SK-N-SH treated with all-trans-retinoic acid at 6 μM for 48 hours (cell line): ENCODE measurements at regions not wholly inside any gene's neighbourhood (a gene's known extent, or its start where the extent isn't known, plus 50 kb on each side); places are given as distances from the start of the nearest gene placed in this dataset.

Experiments used
- ATAC-seq: fragments of 200-7000 bp; cut with Tn5 transposase; 3 replicates; pipeline ENCODE4 v1.9.1; 2020; ENCODE audit warnings: mild to moderate bottlenecking, moderate library complexity
- ARNTL ChIP-seq: fragments of 450-650 bp; formaldehyde crosslinking; IDR thresholded peaks from 2 replicates; pipeline ENCODE4 v1.5.0; 2020; ENCODE audit warnings: low read depth, mild to moderate bottlenecking, moderate library complexity, borderline replicate concordance
- BACH2 ChIP-seq: fragments of 250-450 bp; sonication (Bioruptor Pico); IDR thresholded peaks from 2 replicates; pipeline ENCODE4 v1.9.0; 2021; ENCODE audit warnings: mild to moderate bottlenecking, borderline replicate concordance
- CREB5 ChIP-seq: fragments of 250-450 bp; sonication (Bioruptor Pico); IDR thresholded peaks from 2 replicates; pipeline ENCODE4 v1.5.1; 2020; ENCODE audit warnings: low read depth, mild to moderate bottlenecking, moderate library complexity
- CSDC2 ChIP-seq: fragments of 250-450 bp; sonication (Bioruptor Pico); IDR thresholded peaks from 2 replicates; pipeline ENCODE4 v1.5.0; 2020; ENCODE audit warnings: mild to moderate bottlenecking, moderate library complexity
- CSRNP3 ChIP-seq: fragments of 250-450 bp; sonication (Bioruptor Pico); IDR thresholded peaks from 2 replicates; pipeline ENCODE4 v1.5.1; 2021; ENCODE audit warnings: mild to moderate bottlenecking, moderate library complexity
- ESRRG ChIP-seq: fragments of 250-450 bp; sonication (Bioruptor Pico); IDR thresholded peaks from 2 replicates; pipeline ENCODE4 v1.6.1; 2021; ENCODE audit warnings: mild to moderate bottlenecking
- GLIS3 ChIP-seq: fragments of 250-450 bp; sonication (Bioruptor Pico); IDR thresholded peaks from 2 replicates; pipeline ENCODE4 v1.5.0; 2020; ENCODE audit warnings: mild to moderate bottlenecking, moderate library complexity
- ISL1 ChIP-seq: fragments of 250-450 bp; sonication (Bioruptor Pico); IDR thresholded peaks from 2 replicates; pipeline ENCODE4 v2.1.2; 2022; ENCODE audit warnings: mild to moderate bottlenecking, moderate library complexity
- OSR1 ChIP-seq: fragments of 250-450 bp; sonication (Bioruptor Pico); IDR thresholded peaks from 2 replicates; pipeline ENCODE4 v1.8.0; 2022; ENCODE audit warnings: moderate library complexity, mild to moderate bottlenecking, inconsistent platforms
- PATZ1 ChIP-seq: fragments of 250-450 bp; sonication (Bioruptor Pico); IDR thresholded peaks from 2 replicates; pipeline ENCODE4 v1.8.0; 2020; ENCODE audit warnings: mild to moderate bottlenecking, moderate library complexity, borderline replicate concordance
- POU6F1 ChIP-seq: fragments of 250-450 bp; sonication (Bioruptor Pico); IDR thresholded peaks from 2 replicates; pipeline ENCODE4 v1.8.0; 2021; ENCODE audit warnings: low read depth, mild to moderate bottlenecking, moderate library complexity, borderline replicate concordance
- PPARA ChIP-seq: fragments of 250-450 bp; sonication (Bioruptor Pico); IDR thresholded peaks from 2 replicates; pipeline ENCODE4 v1.5.0; 2020; ENCODE audit warnings: mild to moderate bottlenecking, borderline replicate concordance
- RARB ChIP-seq: fragments of 250-450 bp; sonication (Bioruptor Pico); IDR thresholded peaks from 2 replicates; pipeline ENCODE4 v1.8.0; 2021; ENCODE audit warnings: mild to moderate bottlenecking, moderate library complexity
- SNAI2 ChIP-seq: fragments of 250-450 bp; sonication (Bioruptor Pico); IDR thresholded peaks from 2 replicates; pipeline ENCODE4 v1.5.0; 2020; ENCODE audit warnings: mild to moderate bottlenecking, moderate library complexity
- TCF4 ChIP-seq: fragments of 250-450 bp; sonication (Bioruptor Pico); IDR thresholded peaks from 2 replicates; pipeline ENCODE4 v1.8.0; 2021; ENCODE audit warnings: mild to moderate bottlenecking, moderate library complexity, borderline replicate concordance
- TOX ChIP-seq: fragments of 250-450 bp; sonication (Bioruptor Pico); IDR thresholded peaks from 2 replicates; pipeline ENCODE4 v1.8.0; 2021; ENCODE audit warnings: mild to moderate bottlenecking, moderate library complexity, borderline replicate concordance
- TSHZ2 ChIP-seq: fragments of 250-450 bp; sonication (Bioruptor Pico); IDR thresholded peaks from 2 replicates; pipeline ENCODE4 v1.5.0; 2020; ENCODE audit warnings: mild to moderate bottlenecking, moderate library complexity
- ZC3H10 ChIP-seq: fragments of 250-450 bp; sonication (Bioruptor Pico); IDR thresholded peaks from 2 replicates; pipeline ENCODE4 v1.5.1; 2021; ENCODE audit warnings: mild to moderate bottlenecking, moderate library complexity
- ZFP3 ChIP-seq: fragments of 250-450 bp; sonication (Bioruptor Pico); IDR thresholded peaks from 2 replicates; pipeline ENCODE4 v1.5.0; 2020; ENCODE audit warnings: mild to moderate bottlenecking, moderate library complexity
- ZNF565 ChIP-seq: fragments of 450-650 bp; formaldehyde crosslinking; conservative IDR thresholded peaks from 2 replicates; pipeline ENCODE4 v1.5.0; 2020; ENCODE audit warnings: low read depth, mild to moderate bottlenecking, moderate library complexity
- ZNF70 ChIP-seq: fragments of 450-650 bp; formaldehyde crosslinking; IDR thresholded peaks from 2 replicates; pipeline ENCODE4 v1.5.0; 2020; ENCODE audit warnings: mild to moderate bottlenecking, moderate library complexity
- ZNF8 ChIP-seq: fragments of 450-650 bp; formaldehyde crosslinking; IDR thresholded peaks from 2 replicates; pipeline ENCODE4 v1.5.0; 2020; ENCODE audit warnings: mild to moderate bottlenecking, moderate library complexity

- ATAC-seq = no peak
- no peak for TF ChIP-seq CSDC2 (CRISPR knock-in tag)
- peak; percentile 57; the same call in 1 of the 2 replicates for TF ChIP-seq TCF4 (CRISPR knock-in tag)
Measured at GRCh38 chr18:66778048-66778447, 174.2 kb upstream of the CDH19 start.

GRCh38 chr18:66769375-66769774 lies 165.5 kb upstream of the CDH19 start:
- TF ChIP-seq PATZ1 (CRISPR knock-in tag) (no peak), ISL1 (CRISPR knock-in tag) (no peak), TCF4 (CRISPR knock-in tag) (no peak), ZNF70 (CRISPR knock-in tag) (no peak), ZNF565 (CRISPR knock-in tag) (no peak), ZNF8 (CRISPR knock-in tag) (no peak), CSRNP3 (CRISPR knock-in tag) (no peak), CSDC2 (CRISPR knock-in tag) (no peak), TSHZ2 (CRISPR knock-in tag) (no peak), ZC3H10 (CRISPR knock-in tag) (no peak), ARNTL (CRISPR knock-in tag) (no peak), GLIS3 (CRISPR knock-in tag) (no peak), TOX (CRISPR knock-in tag) (no peak), RARB (CRISPR knock-in tag) (no peak), SNAI2 (CRISPR knock-in tag) (no peak), PPARA (no peak), ESRRG (CRISPR knock-in tag) (no peak), OSR1 (no peak), ZFP3 (no peak), BACH2 (CRISPR knock-in tag) (no peak)
- no peak for ATAC-seq

GRCh38 chr18:66764230-66764629 lies 160.3 kb upstream of the CDH19 start:
- ATAC-seq = no peak
- no peak for TF ChIP-seq PATZ1 (CRISPR knock-in tag)
- no peak for TF ChIP-seq OSR1
- no peak for TF ChIP-seq TOX (CRISPR knock-in tag)
- no peak for TF ChIP-seq ARNTL (CRISPR knock-in tag)
- TF ChIP-seq ISL1 (CRISPR knock-in tag) = no peak
- TF ChIP-seq BACH2 (CRISPR knock-in tag) = no peak
- TF ChIP-seq ESRRG (CRISPR knock-in tag) = no peak
- no peak for TF ChIP-seq GLIS3 (CRISPR knock-in tag)
- no peak for TF ChIP-seq CSDC2 (CRISPR knock-in tag)
- no peak for TF ChIP-seq RARB (CRISPR knock-in tag)
- TF ChIP-seq TCF4 (CRISPR knock-in tag) = no peak
- no peak for TF ChIP-seq CREB5
- no peak for TF ChIP-seq ZC3H10 (CRISPR knock-in tag)
- TF ChIP-seq ZFP3 = no peak
- no peak for TF ChIP-seq ZNF8 (CRISPR knock-in tag)
- no peak for TF ChIP-seq POU6F1 (CRISPR knock-in tag)
- TF ChIP-seq SNAI2 (CRISPR knock-in tag) = no peak
- TF ChIP-seq PPARA = no peak
